Lung (tissue), 11 donors: ENCODE measurements at regions not wholly inside any gene's neighbourhood (a gene's known extent, or its start where the extent isn't known, plus 50 kb on each side); places are given as distances from the start of the nearest gene placed in this dataset.

Experiments
- ATAC-seq: fragments of 200-7000 bp; cut with Tn5 transposase; one replicate; pipeline ENCODE4 v1.9.1; 2020; ENCODE audit warnings: moderate number of reproducible peaks; ENCODE audit not compliant: insufficient read depth, low FRiP score
- DNase-seq, 3 donors: peaks; one replicate each; pipeline ENCODE4 v3.0.0-alpha.2; 2013 to 2017
- H3K27ac ChIP-seq, 2 donors: one replicate each; pipeline ENCODE4 v1.5.1; 2013; ENCODE audit warnings: mild to moderate bottlenecking in 2 of 2, moderate library complexity in 2 of 2, control low read depth in 1 of 2, inconsistent platforms in 1 of 2, low read depth in 1 of 2, low read length in 1 of 2
- H3K27me3 ChIP-seq, 3 donors: one replicate each; pipeline ENCODE4 v1.5.1; 2013; ENCODE audit warnings: low read length in 2 of 3; ENCODE audit not compliant: control insufficient read depth in 3 of 3, insufficient read depth in 3 of 3
- H3K36me3 ChIP-seq, 4 donors: one replicate each; pipeline ENCODE4 v1.5.1; 2013; ENCODE audit warnings: low read length in 4 of 4, mild to moderate bottlenecking in 1 of 4, moderate library complexity in 1 of 4; ENCODE audit not compliant: control insufficient read depth in 4 of 4, insufficient read depth in 4 of 4
- H3K4me1 ChIP-seq, 5 donors: one replicate each; pipeline ENCODE4 v1.5.1; 2013; ENCODE audit warnings: low read length in 5 of 5, mild to moderate bottlenecking in 2 of 5, moderate library complexity in 1 of 5; ENCODE audit not compliant: control insufficient read depth in 5 of 5, insufficient read depth in 5 of 5
- H3K4me3 ChIP-seq: one replicate; pipeline ENCODE4 v1.5.1; 2013; ENCODE audit warnings: mild to moderate bottlenecking, control low read depth, moderate library complexity
- H3K9ac ChIP-seq, 2 donors: one replicate each; pipeline ENCODE4 v1.5.1; 2013; ENCODE audit warnings: low read length in 2 of 2, control low read depth in 1 of 2; ENCODE audit not compliant: insufficient read depth in 1 of 2
- H3K9me3 ChIP-seq, 4 donors: one replicate each; pipeline ENCODE4 v1.5.1; 2013; ENCODE audit warnings: low read length in 3 of 4, mild to moderate bottlenecking in 1 of 4, moderate library complexity in 1 of 4; ENCODE audit not compliant: control insufficient read depth in 4 of 4, insufficient read depth in 3 of 4
- WGBS, 2 donors: extraction: QIAGEN DNeasy Blood & Tissue Kit; methylation state at CpG; one replicate each; pipeline ENCODE4 v1.1.7; 2013; 5-methylcytosine and 5-hydroxymethylcytosine counted together
- TF ChIP-seq, protein P1 (sequence below): IDR thresholded peaks from 2 replicates; pipeline ENCODE4 v1.5.1; 2012; ENCODE audit warnings: mild to moderate bottlenecking; ENCODE audit errors: control extremely low read depth, extremely low read depth
- donor health status: control.
- donor health status: control.
- donor health status: Bipolar disorder and iron deficiency.
- donor health status: healthy.
- donor health status: DM: yes; HTN: yes; CAD: no.

DNA sequence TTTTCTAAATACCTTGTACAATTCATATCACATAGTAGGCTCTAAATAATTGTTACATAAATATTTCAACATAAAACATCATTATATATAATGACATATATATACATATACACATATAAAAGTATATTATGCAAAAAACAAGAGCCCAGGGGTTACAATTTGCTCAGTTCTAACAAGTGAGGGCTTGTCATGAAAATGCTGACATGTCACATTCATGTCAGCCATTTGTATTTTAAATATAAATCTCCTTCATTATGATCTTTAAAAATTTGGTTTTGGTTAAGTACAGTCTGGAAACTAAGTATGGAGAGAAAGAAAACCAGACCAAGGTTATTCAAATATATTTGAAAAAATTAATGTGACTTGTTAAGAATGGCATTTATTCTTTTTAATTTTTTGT lies 2745.4 kb downstream of the PCDH7 start:
- ATAC-seq (no peak), DNase-seq (no peak)
- Histone ChIP-seq H3K4me1 (no peaks in the 10 kb centered on the region), H3K9ac (no peak overlapping the region), H3K4me3 (no peak overlapping the region), H3K27ac (no peak overlapping the region), H3K27me3 (no peaks in the 10 kb centered on the region), H3K36me3 (no peaks in the 10 kb centered on the region), H3K9me3 (no peaks in the 10 kb centered on the region)
- TF ChIP-seq, protein P1, sequence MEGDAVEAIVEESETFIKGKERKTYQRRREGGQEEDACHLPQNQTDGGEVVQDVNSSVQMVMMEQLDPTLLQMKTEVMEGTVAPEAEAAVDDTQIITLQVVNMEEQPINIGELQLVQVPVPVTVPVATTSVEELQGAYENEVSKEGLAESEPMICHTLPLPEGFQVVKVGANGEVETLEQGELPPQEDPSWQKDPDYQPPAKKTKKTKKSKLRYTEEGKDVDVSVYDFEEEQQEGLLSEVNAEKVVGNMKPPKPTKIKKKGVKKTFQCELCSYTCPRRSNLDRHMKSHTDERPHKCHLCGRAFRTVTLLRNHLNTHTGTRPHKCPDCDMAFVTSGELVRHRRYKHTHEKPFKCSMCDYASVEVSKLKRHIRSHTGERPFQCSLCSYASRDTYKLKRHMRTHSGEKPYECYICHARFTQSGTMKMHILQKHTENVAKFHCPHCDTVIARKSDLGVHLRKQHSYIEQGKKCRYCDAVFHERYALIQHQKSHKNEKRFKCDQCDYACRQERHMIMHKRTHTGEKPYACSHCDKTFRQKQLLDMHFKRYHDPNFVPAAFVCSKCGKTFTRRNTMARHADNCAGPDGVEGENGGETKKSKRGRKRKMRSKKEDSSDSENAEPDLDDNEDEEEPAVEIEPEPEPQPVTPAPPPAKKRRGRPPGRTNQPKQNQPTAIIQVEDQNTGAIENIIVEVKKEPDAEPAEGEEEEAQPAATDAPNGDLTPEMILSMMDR, result no peak

DNA sequence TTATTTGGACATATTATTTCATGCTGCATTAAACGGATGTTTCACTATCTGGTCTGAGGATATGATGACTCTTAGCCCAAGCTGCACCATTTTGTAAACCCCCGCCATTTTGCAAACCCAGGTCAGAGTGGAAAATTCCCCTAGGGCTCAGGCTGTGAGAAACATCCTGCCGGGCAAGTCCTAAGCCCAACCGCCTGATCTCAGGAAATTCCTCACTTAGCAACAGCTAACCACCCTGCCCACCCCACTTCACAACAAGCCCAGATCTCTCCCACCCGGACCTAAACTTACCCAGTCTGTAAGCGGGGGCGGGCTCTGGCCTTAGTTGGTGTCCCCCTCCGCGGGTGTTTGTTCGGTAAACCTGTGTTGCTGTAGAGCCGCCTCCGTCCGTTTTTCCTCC lies 2747.1 kb downstream of the PCDH7 start:
- Histone ChIP-seq H3K9ac (no peak overlapping the region), H3K27me3 (no peaks in the 10 kb centered on the region), H3K27ac (no peak overlapping the region), H3K9me3 (peaks cover 0 to 6% (median 0%) of the 10 kb centered on the region in 4 donors), H3K4me3 (no peak overlapping the region), H3K36me3 (no peaks in the 10 kb centered on the region), H3K4me1 (no peaks in the 10 kb centered on the region)
- WGBS, 2 donors, result 90 to 94% methylated on average over 13 of the region's 13 CpGs
- no peak for ATAC-seq
- DNase-seq, result no peak
- TF ChIP-seq, protein P1, result no peak

DNA sequence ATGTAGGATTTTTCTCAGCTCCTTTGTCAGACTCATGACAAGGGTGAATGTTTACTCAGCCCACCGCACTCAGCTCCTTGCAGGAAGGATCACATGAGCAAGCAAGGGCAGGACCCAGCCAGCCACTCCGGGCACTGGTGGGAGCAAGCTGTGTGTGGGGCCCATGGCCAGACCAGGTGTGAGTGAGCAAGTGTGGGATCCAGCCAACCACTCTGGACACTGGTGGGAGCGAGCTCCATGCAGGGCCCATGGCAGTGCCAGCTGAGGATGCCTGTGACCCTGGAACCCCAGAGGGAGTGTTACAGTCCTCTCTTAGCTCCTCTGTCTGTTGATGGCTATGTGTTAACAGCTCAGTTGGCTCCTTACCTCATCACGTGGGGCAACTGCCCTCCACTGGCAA lies 2750.6 kb downstream of the PCDH7 start:
- no peak overlapping the region for H3K27ac ChIP-seq
- no peaks in the 10 kb centered on the region for H3K4me1 ChIP-seq
- WGBS, 2 donors, result 84 to 91% methylated on average over 4 of the region's 4 CpGs
- TF ChIP-seq, protein P1, result no peak
- DNase-seq (no peak), ATAC-seq (no peak)
- H3K27me3 ChIP-seq, result no peaks in the 10 kb centered on the region
- H3K9ac ChIP-seq, result no peak overlapping the region
- peaks cover 0 to 6% (median 0%) of the 10 kb centered on the region in 4 donors for H3K9me3 ChIP-seq
- H3K36me3 ChIP-seq, result no peaks in the 10 kb centered on the region
- H3K4me3 ChIP-seq, result no peak overlapping the region

DNA sequence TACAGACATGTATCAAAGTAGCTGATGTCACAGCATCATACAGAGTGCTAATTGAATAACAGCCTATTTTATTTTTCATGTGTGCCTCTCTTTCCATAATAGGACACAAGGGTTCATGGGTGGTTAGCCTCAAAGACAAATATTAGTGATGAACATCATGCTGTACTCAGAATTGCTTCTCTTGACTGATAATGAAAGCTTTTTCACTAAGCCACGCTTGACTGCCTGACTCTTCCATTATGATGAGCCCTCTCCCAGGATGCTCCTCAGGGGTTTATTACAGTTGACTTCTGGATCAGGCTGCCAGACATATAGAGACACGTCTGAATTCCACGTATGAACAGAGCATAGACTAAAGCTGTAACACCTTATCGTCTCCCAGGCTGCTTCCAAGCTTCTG lies 2757.5 kb downstream of the PCDH7 start:
- no peak overlapping the region for H3K9ac ChIP-seq
- no peaks in the 10 kb centered on the region for H3K27me3 ChIP-seq
- no peak overlapping the region for H3K27ac ChIP-seq
- DNase-seq (no peak), ATAC-seq (no peak)
- no peaks in the 10 kb centered on the region for H3K4me1 ChIP-seq
- WGBS, 2 donors, result 82 to 90% methylated on average over 4 of the region's 4 CpGs
- H3K36me3 ChIP-seq, result no peaks in the 10 kb centered on the region
- no peak overlapping the region for H3K4me3 ChIP-seq
- TF ChIP-seq, protein P1, result no peak
- H3K9me3 ChIP-seq, result peaks cover 0 to 4% (median 0%) of the 10 kb centered on the region in 4 donors
